A549 (cell line): ENCODE measurements at regions not wholly inside any gene's neighbourhood (a gene's known extent, or its start where the extent isn't known, plus 50 kb on each side); places are given as distances from the start of the nearest gene placed in this dataset.

Experiments
- CBX2 ChIP-seq: fragments of 200-600 bp; sonication (generic); IDR thresholded peaks from 2 replicates; pipeline ENCODE4 v1.6.1; 2016; ENCODE audit warnings: low read depth, mild to moderate bottlenecking, borderline replicate concordance
- CEBPB ChIP-seq, 2 experiments: fragments of >200 bp in 1 of 2; sonication (Bioruptor Twin) in 1 of 2; formaldehyde crosslinking in 1 of 2; IDR thresholded peaks; 2 replicates each; pipeline ENCODE4 v1.6.1; 2012 to 2016
- EP300 ChIP-seq, 2 experiments: fragments of >200 bp; sonication (Bioruptor Twin); formaldehyde crosslinking; IDR thresholded peaks; 2 replicates in 1 of 2; 3 replicates in 1 of 2; pipeline ENCODE4 v1.6.1; 2016 to 2017
- HDAC2 ChIP-seq: fragments of 200-600 bp; sonication (generic); IDR thresholded peaks from 2 replicates; pipeline ENCODE4 v1.6.1; 2016
- JUN ChIP-seq, 2 experiments: fragments of >200 bp; sonication (Bioruptor Twin); formaldehyde crosslinking; IDR thresholded peaks; 2 replicates in 1 of 2; 3 replicates in 1 of 2; pipeline ENCODE4 v1.6.1; 2016 to 2017
- JUNB ChIP-seq: fragments of >200 bp; sonication (Bioruptor Twin); formaldehyde crosslinking; IDR thresholded peaks from 2 replicates; pipeline ENCODE4 v1.6.1; 2016
- KDM1A ChIP-seq: fragments of 200-600 bp; sonication (generic); IDR thresholded peaks from 2 replicates; pipeline ENCODE4 v1.6.1; 2016; ENCODE audit warnings: low read depth, mild to moderate bottlenecking
- MAZ ChIP-seq: fragments of 150-350 bp; IDR thresholded peaks from 2 replicates; pipeline ENCODE4 v1.6.1; 2014; ENCODE audit warnings: antibody characterized with exemption, low read depth, low read length, borderline replicate concordance
- MYC ChIP-seq: IDR thresholded peaks from 2 replicates; pipeline ENCODE4 v1.6.1; 2012; ENCODE audit warnings: mild to moderate bottlenecking, inconsistent platforms, low read length, improper control_type of control experiment, borderline replicate concordance
- TF ChIP-seq, protein P1 (sequence below): fragments of >200 bp; sonication (Bioruptor Twin); formaldehyde crosslinking; IDR thresholded peaks from 3 replicates; pipeline ENCODE4 v1.5.1; 2016
- TF ChIP-seq, protein P2 (sequence below): IDR thresholded peaks from 2 replicates; pipeline ENCODE4 v1.6.1; 2012

DNA sequence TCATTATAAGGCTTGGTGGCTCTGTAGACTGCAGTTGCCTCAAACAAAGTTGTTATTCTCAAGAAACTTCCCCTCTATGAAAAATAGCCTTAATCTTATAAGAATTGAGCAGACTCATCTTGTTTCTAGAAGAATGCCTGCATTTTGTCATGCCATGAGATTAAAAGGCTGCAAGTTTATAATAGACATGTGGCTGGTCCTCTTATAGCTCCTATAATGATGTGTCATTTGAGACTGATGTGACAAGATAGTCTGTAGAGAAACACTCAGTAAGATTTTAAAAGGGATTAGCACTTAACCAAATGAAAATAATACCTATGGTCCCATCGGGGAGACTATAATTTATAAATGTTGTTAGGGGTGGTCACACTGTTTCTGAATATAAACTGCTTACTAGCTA lies 312.5 kb downstream of the OXSM start:
- TF ChIP-seq, protein P1, sequence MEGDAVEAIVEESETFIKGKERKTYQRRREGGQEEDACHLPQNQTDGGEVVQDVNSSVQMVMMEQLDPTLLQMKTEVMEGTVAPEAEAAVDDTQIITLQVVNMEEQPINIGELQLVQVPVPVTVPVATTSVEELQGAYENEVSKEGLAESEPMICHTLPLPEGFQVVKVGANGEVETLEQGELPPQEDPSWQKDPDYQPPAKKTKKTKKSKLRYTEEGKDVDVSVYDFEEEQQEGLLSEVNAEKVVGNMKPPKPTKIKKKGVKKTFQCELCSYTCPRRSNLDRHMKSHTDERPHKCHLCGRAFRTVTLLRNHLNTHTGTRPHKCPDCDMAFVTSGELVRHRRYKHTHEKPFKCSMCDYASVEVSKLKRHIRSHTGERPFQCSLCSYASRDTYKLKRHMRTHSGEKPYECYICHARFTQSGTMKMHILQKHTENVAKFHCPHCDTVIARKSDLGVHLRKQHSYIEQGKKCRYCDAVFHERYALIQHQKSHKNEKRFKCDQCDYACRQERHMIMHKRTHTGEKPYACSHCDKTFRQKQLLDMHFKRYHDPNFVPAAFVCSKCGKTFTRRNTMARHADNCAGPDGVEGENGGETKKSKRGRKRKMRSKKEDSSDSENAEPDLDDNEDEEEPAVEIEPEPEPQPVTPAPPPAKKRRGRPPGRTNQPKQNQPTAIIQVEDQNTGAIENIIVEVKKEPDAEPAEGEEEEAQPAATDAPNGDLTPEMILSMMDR: no peak
- TF ChIP-seq MAZ (no peak), EP300 (IDR thresholded peaks at IDR 0.05) (no peak), JUNB (no peak), KDM1A (no peak), MYC (no peak), HDAC2 (no peak), JUN (IDR thresholded peaks at IDR 0.05) (no peak), CEBPB (IDR thresholded peaks at IDR 0.05) (no peak), CBX2 (no peak)
- TF ChIP-seq, protein P2, sequence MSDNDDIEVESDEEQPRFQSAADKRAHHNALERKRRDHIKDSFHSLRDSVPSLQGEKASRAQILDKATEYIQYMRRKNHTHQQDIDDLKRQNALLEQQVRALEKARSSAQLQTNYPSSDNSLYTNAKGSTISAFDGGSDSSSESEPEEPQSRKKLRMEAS: no peak
